Suprapubic skin (tissue), 4 donors: ENCODE measurements at regions not wholly inside any gene's neighbourhood (a gene's known extent, or its start where the extent isn't known, plus 50 kb on each side); places are given as distances from the start of the nearest gene placed in this dataset.

Source experiments
- DNase-seq, 2 donors: peaks; one replicate each; pipeline ENCODE4 v3.0.0-alpha.2; 2019; ENCODE audit warnings: low spot score in 2 of 2
- H3K27ac ChIP-seq: fragments of 200-600 bp; sonication (generic); one replicate; pipeline ENCODE4 v1.5.1; 2019
- H3K27me3 ChIP-seq: fragments of 200-600 bp; sonication (generic); one replicate; pipeline ENCODE4 v1.5.1; 2019
- H3K36me3 ChIP-seq: fragments of 200-600 bp; sonication (generic); one replicate; pipeline ENCODE4 v1.5.1; 2019
- H3K4me1 ChIP-seq: fragments of 200-600 bp; sonication (generic); one replicate; pipeline ENCODE4 v1.5.1; 2019
- H3K4me3 ChIP-seq: fragments of 200-600 bp; sonication (generic); one replicate; pipeline ENCODE4 v1.5.1; 2019; ENCODE audit warnings: mild to moderate bottlenecking
- H3K9me3 ChIP-seq: fragments of 200-600 bp; sonication (generic); one replicate; pipeline ENCODE4 v1.5.1; 2019
- EP300 ChIP-seq: sonication (generic); formaldehyde crosslinking; IDR thresholded peaks from one replicate; pipeline ENCODE4 v1.6.1; 2017; ENCODE audit warnings: antibody characterized with exemption
- POLR2A ChIP-seq, 2 donors: fragments of 450-650 bp; IDR thresholded peaks; one replicate each; pipeline ENCODE4 v1.6.1; 2017; ENCODE audit warnings: antibody characterized with exemption in 2 of 2, mild to moderate bottlenecking in 2 of 2, moderate library complexity in 2 of 2
- POLR2AphosphoS5 ChIP-seq, 3 donors: sonication (generic); formaldehyde crosslinking; IDR thresholded peaks; one replicate each; pipeline ENCODE4 v1.6.1; 2017; ENCODE audit warnings: antibody characterized with exemption in 3 of 3
- WGBS: methylation state at CpG from one replicate; pipeline ENCODE4 v1.1.5; 2018; 5-methylcytosine and 5-hydroxymethylcytosine counted together
- TF ChIP-seq, protein P1 (sequence below), 2 donors: fragments of 200-600 bp in 1 of 2; fragments of 450-650 bp in 1 of 2; sonication (generic) in 1 of 2; IDR thresholded peaks; one replicate each; pipeline ENCODE4 v1.5.1; 2016 to 2019; ENCODE audit warnings: antibody characterized with exemption in 2 of 2, mild to moderate bottlenecking in 1 of 2, moderate library complexity in 1 of 2

DNA sequence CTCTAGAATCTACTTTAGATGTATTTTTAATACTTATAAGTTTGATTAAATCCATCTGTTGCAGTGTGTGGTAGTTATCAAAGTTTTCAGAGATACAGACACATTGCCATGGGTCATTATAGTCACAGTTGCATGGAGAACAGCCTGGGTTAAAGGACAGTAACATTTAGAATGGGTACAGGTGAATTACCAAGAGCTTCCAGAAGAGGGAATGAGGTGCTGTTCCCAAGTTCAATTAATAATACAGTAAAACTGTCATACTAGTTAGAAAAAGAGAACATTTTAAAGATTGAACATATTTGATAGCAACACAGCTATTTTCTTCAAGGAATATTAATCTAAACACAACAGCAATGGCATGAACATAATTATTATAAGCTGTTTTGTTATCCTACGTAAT lies 322.6 kb upstream of the SLC10A2 start:
- Histone ChIP-seq H3K36me3 (no peaks in the 10 kb centered on the region), H3K27me3 (no peaks in the 10 kb centered on the region), H3K4me3 (no peak overlapping the region), H3K9me3 (no peaks in the 10 kb centered on the region), H3K4me1 (no peaks in the 10 kb centered on the region), H3K27ac (no peak overlapping the region)
- 76% methylated on average over 1 of the region's 1 CpG for WGBS
- no peak for TF ChIP-seq POLR2A (IDR thresholded peaks at IDR 0.05)
- TF ChIP-seq POLR2AphosphoS5 (IDR thresholded peaks at IDR 0.05) = no peak
- no peak for TF ChIP-seq EP300
- TF ChIP-seq, protein P1, sequence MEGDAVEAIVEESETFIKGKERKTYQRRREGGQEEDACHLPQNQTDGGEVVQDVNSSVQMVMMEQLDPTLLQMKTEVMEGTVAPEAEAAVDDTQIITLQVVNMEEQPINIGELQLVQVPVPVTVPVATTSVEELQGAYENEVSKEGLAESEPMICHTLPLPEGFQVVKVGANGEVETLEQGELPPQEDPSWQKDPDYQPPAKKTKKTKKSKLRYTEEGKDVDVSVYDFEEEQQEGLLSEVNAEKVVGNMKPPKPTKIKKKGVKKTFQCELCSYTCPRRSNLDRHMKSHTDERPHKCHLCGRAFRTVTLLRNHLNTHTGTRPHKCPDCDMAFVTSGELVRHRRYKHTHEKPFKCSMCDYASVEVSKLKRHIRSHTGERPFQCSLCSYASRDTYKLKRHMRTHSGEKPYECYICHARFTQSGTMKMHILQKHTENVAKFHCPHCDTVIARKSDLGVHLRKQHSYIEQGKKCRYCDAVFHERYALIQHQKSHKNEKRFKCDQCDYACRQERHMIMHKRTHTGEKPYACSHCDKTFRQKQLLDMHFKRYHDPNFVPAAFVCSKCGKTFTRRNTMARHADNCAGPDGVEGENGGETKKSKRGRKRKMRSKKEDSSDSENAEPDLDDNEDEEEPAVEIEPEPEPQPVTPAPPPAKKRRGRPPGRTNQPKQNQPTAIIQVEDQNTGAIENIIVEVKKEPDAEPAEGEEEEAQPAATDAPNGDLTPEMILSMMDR (IDR thresholded peaks at IDR 0.05) = no peak
- no peak for DNase-seq

DNA sequence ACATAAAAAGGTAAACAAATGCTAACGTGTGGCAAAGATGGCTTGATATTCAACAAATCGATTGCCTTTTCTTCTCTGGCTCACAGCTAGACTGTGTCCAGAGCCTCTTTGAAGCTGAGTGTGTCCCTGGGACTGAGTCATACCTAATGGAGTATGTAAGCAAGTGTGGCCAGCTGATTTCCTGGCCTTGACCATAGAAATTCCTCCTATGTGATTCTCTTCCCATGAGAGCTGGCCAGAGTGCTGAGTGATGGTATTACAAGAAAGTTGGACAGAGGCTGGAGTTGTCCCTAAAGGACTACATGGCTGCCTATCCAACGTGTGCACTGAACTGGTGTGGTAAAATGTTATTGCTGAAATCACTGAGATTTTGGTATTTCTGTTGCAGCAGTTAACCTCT lies 320.1 kb upstream of the SLC10A2 start:
- Histone ChIP-seq H3K36me3 (no peaks in the 10 kb centered on the region), H3K9me3 (no peaks in the 10 kb centered on the region), H3K27ac (no peak overlapping the region), H3K27me3 (no peaks in the 10 kb centered on the region), H3K4me3 (no peak overlapping the region), H3K4me1 (no peaks in the 10 kb centered on the region)
- WGBS = 72% methylated on average over 3 of the region's 3 CpGs
- DNase-seq = no peak
- TF ChIP-seq POLR2AphosphoS5 (IDR thresholded peaks at IDR 0.05) = no peak
- TF ChIP-seq POLR2A (IDR thresholded peaks at IDR 0.05) = no peak
- TF ChIP-seq, protein P1 (IDR thresholded peaks at IDR 0.05) = no peak
- TF ChIP-seq EP300 = no peak

DNA sequence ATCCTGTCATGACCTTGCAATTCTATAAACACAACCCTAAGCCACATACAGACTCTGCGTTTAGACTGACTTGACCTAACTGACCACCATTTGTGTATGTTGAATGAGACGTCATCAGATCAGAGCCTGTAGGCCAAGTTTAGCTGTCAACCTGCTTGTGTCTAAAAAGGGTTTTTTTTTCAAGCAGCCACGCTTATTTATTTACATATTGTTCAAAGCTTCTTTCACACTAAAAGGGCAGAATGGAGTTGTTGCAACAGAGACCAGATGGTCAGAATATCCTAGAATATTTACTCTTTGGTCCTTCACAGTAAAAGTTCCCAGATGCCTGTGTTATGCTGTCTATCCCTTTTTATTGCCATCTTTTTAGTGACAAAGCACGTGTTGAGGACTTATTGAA lies 307.7 kb upstream of the SLC10A2 start:
- no peaks in the 10 kb centered on the region for H3K36me3 ChIP-seq
- no peaks in the 10 kb centered on the region for H3K27me3 ChIP-seq
- no peaks in the 10 kb centered on the region for H3K4me1 ChIP-seq
- no peaks in the 10 kb centered on the region for H3K9me3 ChIP-seq
- no peak overlapping the region for H3K4me3 ChIP-seq
- no peak overlapping the region for H3K27ac ChIP-seq
- 62% methylated on average over 4 of the region's 4 CpGs for WGBS
- no peak for TF ChIP-seq POLR2A (IDR thresholded peaks at IDR 0.05)
- TF ChIP-seq EP300 = no peak
- TF ChIP-seq, protein P1 (IDR thresholded peaks at IDR 0.05) = no peak
- TF ChIP-seq POLR2AphosphoS5 (IDR thresholded peaks at IDR 0.05) = no peak
- DNase-seq = no peak

DNA sequence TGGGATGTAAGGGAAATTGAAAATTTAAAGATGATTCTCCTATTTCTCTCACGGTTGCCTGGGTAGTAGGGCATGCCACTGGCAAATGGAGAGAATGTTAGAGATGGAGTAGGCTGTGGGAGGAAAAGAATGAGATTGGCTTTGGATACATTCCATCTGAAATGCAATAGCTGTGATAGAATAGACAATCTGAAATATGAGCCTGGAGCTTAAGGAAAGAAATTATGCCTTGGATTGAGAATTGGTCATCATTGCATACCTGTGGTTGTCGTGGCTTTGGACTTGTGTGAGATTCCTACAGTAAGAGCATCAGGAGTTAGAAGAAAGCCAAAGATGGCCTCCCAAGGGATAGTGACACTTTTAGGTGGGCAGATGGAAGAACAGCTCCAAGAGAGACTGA lies 305.1 kb upstream of the SLC10A2 start:
- WGBS = 56% methylated on average over 2 of the region's 2 CpGs
- Histone ChIP-seq H3K27me3 (no peaks in the 10 kb centered on the region), H3K27ac (no peak overlapping the region), H3K9me3 (no peaks in the 10 kb centered on the region), H3K4me1 (no peaks in the 10 kb centered on the region), H3K4me3 (no peak overlapping the region), H3K36me3 (no peaks in the 10 kb centered on the region)
- TF ChIP-seq, protein P1 (IDR thresholded peaks at IDR 0.05) = no peak
- TF ChIP-seq POLR2A (IDR thresholded peaks at IDR 0.05) (no peak), EP300 (no peak), POLR2AphosphoS5 (IDR thresholded peaks at IDR 0.05) (no peak)
- no peak for DNase-seq

DNA sequence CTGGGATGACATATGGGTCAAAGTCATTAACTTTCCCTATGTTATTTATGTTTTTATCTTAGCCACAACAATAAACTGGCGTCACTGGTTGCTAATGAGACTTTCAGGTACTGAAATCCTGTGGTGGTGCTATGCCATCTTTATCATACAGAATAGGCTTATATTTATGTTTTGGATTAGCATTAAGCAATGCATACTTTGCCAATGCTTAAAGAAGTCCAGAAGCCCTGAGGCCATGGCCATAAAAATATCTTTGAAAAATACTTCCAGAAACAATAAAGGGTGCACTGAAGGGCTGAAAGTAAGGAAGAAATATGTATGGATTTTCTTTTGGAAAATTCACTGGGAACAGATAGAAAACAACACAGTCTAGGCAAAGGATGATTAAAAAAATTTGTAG lies 304.6 kb upstream of the SLC10A2 start:
- 59% methylated on average over 1 of the region's 1 CpG for WGBS
- TF ChIP-seq, protein P1 (IDR thresholded peaks at IDR 0.05) = no peak
- no peak for TF ChIP-seq POLR2A (IDR thresholded peaks at IDR 0.05)
- TF ChIP-seq EP300 = no peak
- TF ChIP-seq POLR2AphosphoS5 (IDR thresholded peaks at IDR 0.05) = no peak
- no peak overlapping the region for H3K4me3 ChIP-seq
- no peak overlapping the region for H3K27ac ChIP-seq
- H3K4me1 ChIP-seq = no peaks in the 10 kb centered on the region
- no peaks in the 10 kb centered on the region for H3K36me3 ChIP-seq
- no peaks in the 10 kb centered on the region for H3K9me3 ChIP-seq
- no peak for DNase-seq
- no peaks in the 10 kb centered on the region for H3K27me3 ChIP-seq
